ENCODE measurements at regions not wholly inside any gene's neighbourhood (a gene's known extent, or its start where the extent isn't known, plus 50 kb on each side); places are given as distances from the start of the nearest gene placed in this dataset.

GRCh38 chr15:93779341-93779740, 452.0 kb upstream of the MCTP2 start (continued):
- TF ChIP-seq ZBTB33 (IDR thresholded peaks at IDR 0.05; ENCODE audit: extremely low read depth, insufficient replicate concordance, low read length) = no peak
- no peak for TF ChIP-seq SRF (IDR thresholded peaks at IDR 0.05; ENCODE audit: low read depth)
- TF ChIP-seq ZNF274 (IDR thresholded peaks at IDR 0.05; ENCODE audit: low read depth, low read length) = no peak

GRCh38 chr15:93771196-93772030, 459.9 kb upstream of the MCTP2 start:
- H3K9me3 ChIP-seq (ENCODE audit: control insufficient read depth in 1 of 2, insufficient read depth in 1 of 2, low read depth in 1 of 2, low read length in 2 of 2) = peaks cover 0 to 12% of the 10 kb centered on the region in 2 experiments; a peak in 2 of 4 replicates
- H3K4me1 ChIP-seq (ENCODE audit: control insufficient read depth in 1 of 2, insufficient read depth in 2 of 2, low read length in 2 of 2) = no peaks in the 10 kb centered on the region
- no peaks in the 10 kb centered on the region for H3K27me3 ChIP-seq (ENCODE audit: insufficient read depth, low read length)
- no peak overlapping the region for H2AFZ ChIP-seq (ENCODE audit: low read depth, low read length, poor library complexity, severe bottlenecking)
- ChIA-PET CTCF (no interaction called here), RAD21 (ENCODE audit: low non-redundant PET in 1 of 2, low total read pairs in 2 of 2, uncharacterized antibody in 2 of 2, unreplicated experiment in 2 of 2) (no interaction called here), POLR2A (no interaction called here)
- H3K4me2 ChIP-seq (ENCODE audit: low read length) = no peak overlapping the region
- ATAC-seq (no peak), DNase-seq (ENCODE audit: low read depth, low spot score) (no peak)
- no TSS peak for BruUV-seq (replicated peaks)
- intact Hi-C loops (cut with micrococcal nuclease) = no loop called here
- no peaks in the 10 kb centered on the region for H3K79me2 ChIP-seq (ENCODE audit: insufficient read depth, low read length)
- H3K27ac ChIP-seq (ENCODE audit: low read depth, low read length) = no peak overlapping the region
- H3K36me3 ChIP-seq (ENCODE audit: control insufficient read depth in 1 of 2, insufficient read depth in 2 of 2, low read length in 2 of 2) = no peaks in the 10 kb centered on the region
- TF ChIP-seq YY1 (IDR thresholded peaks at IDR 0.05; ENCODE audit: extremely low read depth, insufficient replicate concordance, low read depth, low read length) (no peak), ZBTB33 (IDR thresholded peaks at IDR 0.05; ENCODE audit: extremely low read depth, insufficient replicate concordance, low read length) (no peak)
- no peak overlapping the region for H3K4me3 ChIP-seq (replicated peaks in 1 of 2; ENCODE audit: low read depth in 1 of 2, low read length in 2 of 2)
- no peaks in the 10 kb centered on the region for H4K20me1 ChIP-seq (ENCODE audit: insufficient read depth)
- no peaks in the 10 kb centered on the region for H3K9me2 ChIP-seq (ENCODE audit: insufficient read depth)
- no peak overlapping the region for H3K9ac ChIP-seq (ENCODE audit: low read length)
